Neural crest cell (in vitro differentiated cells): ENCODE measurements at regions not wholly inside any gene's neighbourhood (a gene's known extent, or its start where the extent isn't known, plus 50 kb on each side); places are given as distances from the start of the nearest gene placed in this dataset.

Source experiments
- DNase-seq: peaks from one replicate; pipeline ENCODE4 v3.0.0; 2021; ENCODE audit warnings: low read depth, mixed read lengths, low spot score
- H3K27ac Mint-ChIP-seq: one replicate; pipeline ENCODE4 v1.8.0; 2021; ENCODE audit warnings: mild to moderate bottlenecking, mixed read lengths; ENCODE audit not compliant: unreplicated experiment
- H3K27me3 Mint-ChIP-seq: 2 replicates; pipeline ENCODE4 v1.8.0; 2021; ENCODE audit warnings: low read depth, mild to moderate bottlenecking, mixed read lengths
- H3K36me3 Mint-ChIP-seq: 2 replicates; pipeline ENCODE4 v1.8.0; 2021; ENCODE audit warnings: low read depth, mild to moderate bottlenecking, mixed read lengths
- H3K4me1 Mint-ChIP-seq: 2 replicates; pipeline ENCODE4 v1.8.0; 2021; ENCODE audit warnings: mixed read lengths
- H3K4me3 Mint-ChIP-seq: one replicate; pipeline ENCODE4 v1.8.0; 2021; ENCODE audit warnings: mild to moderate bottlenecking, mixed read lengths
- H3K9me3 Mint-ChIP-seq: 2 replicates; pipeline ENCODE4 v1.8.0; 2021; ENCODE audit warnings: mixed read lengths
- TF ChIP-seq, protein P1 (sequence below): fragments of 200-600 bp; sonication (generic); conservative IDR thresholded peaks from 2 replicates; pipeline ENCODE4 v1.5.0; 2021; ENCODE audit warnings: antibody characterized with exemption, mild to moderate bottlenecking

DNA sequence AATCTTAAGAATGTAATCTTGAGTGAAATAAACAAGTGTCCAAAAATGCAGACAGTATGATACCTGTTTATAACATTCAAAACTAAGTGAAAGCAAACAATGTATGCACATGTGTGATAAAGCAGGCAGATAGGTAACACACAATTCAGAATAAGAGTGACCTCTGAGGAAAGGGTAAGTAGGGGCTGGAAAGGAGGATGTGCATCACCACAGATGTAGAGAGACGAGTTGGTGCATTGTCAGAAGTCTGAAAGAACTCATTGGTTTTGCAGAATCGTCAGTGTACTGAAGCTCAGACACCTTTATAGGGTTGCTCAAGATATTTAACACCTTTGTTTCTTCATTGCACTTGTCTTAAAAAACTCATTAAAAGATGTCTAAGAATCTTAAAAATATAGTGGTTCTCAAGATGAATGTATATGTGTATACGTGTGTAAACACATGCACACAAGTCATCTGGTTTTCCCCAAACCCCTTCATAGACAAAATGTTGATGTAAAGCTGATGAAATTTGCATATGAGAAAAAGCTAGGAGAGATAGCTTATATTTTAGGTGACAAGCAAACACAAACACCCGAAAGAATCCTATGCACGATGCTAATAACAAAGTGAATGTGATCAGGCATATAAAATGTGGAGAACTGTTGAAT, 197.6 kb upstream of the MEF2C start:
- peaks cover 7% of the 10 kb centered on the region for H3K4me1 Mint-ChIP-seq
- no peaks in the 10 kb centered on the region for H3K36me3 Mint-ChIP-seq
- no peak overlapping the region for H3K4me3 Mint-ChIP-seq
- DNase-seq: no peak
- no peaks in the 10 kb centered on the region for H3K27me3 Mint-ChIP-seq
- H3K9me3 Mint-ChIP-seq: no peaks in the 10 kb centered on the region
- TF ChIP-seq, protein P1, sequence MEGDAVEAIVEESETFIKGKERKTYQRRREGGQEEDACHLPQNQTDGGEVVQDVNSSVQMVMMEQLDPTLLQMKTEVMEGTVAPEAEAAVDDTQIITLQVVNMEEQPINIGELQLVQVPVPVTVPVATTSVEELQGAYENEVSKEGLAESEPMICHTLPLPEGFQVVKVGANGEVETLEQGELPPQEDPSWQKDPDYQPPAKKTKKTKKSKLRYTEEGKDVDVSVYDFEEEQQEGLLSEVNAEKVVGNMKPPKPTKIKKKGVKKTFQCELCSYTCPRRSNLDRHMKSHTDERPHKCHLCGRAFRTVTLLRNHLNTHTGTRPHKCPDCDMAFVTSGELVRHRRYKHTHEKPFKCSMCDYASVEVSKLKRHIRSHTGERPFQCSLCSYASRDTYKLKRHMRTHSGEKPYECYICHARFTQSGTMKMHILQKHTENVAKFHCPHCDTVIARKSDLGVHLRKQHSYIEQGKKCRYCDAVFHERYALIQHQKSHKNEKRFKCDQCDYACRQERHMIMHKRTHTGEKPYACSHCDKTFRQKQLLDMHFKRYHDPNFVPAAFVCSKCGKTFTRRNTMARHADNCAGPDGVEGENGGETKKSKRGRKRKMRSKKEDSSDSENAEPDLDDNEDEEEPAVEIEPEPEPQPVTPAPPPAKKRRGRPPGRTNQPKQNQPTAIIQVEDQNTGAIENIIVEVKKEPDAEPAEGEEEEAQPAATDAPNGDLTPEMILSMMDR: no peak
- no peak overlapping the region for H3K27ac Mint-ChIP-seq

DNA sequence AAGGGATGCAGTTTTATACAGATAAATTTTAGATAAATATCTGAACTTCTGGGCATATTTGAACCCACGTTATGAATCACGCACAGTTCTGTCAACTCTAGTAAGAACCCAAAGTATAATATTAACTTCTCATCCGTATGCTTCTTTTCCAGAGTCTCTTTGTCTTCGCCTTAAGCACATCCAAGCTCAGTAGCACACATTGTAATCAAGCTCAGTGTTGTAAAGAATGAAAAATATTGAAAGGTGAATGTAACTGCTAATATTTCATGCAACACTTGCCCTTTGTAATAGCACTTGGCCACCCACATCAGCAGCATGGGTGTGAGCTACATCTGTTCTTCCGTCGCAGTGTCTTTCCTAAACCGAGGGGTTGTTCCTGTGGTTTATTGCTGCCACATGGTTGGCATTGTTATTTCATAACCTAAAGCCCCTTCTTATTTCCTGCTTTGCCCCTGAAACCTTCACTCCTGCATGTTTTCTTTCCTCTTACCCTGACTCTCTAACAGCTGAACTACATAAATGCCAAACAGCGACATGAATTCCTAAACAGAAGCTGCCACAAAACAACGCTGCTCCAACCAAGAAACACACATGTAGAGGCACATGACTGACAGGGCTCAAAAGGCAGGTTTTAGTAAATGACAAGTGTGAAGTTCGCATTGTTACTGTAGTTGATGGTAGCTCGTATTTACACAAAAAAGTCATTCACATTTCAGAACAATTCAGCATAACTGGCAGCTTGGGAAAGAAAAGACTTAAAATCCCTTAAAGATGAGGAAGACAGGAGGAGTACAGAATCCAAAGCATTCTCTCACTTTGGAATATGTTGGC, 190.1 kb upstream of the MEF2C start:
- DNase-seq: no peak
- Mint-ChIP-seq H3K27me3 (no peaks in the 10 kb centered on the region), H3K4me3 (no peak overlapping the region), H3K4me1 (peaks cover 6% of the 10 kb centered on the region), H3K36me3 (no peaks in the 10 kb centered on the region), H3K9me3 (no peaks in the 10 kb centered on the region), H3K27ac (no peak overlapping the region)
- TF ChIP-seq, protein P1: no peak

DNA sequence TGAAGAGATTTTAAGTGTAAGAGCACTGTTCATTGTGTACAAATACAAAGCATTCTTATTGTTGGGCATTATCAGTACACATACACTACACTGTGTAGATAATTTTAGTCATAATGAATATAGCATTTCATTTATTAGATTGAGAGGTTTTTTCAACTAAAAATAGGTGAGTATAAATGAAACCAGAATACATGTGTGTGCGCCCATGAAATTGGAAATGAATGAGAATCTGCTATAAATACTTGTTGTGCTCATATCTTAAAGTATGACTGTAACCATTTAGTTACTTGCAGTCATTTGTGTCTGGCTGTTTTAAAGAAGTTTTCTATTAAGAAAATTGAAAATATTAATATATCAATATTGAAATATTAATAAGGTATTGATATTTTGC, 189.0 kb upstream of the MEF2C start:
- H3K9me3 Mint-ChIP-seq: no peaks in the 10 kb centered on the region
- DNase-seq: no peak
- no peak overlapping the region for H3K4me3 Mint-ChIP-seq
- no peaks in the 10 kb centered on the region for H3K27me3 Mint-ChIP-seq
- no peaks in the 10 kb centered on the region for H3K36me3 Mint-ChIP-seq
- peaks cover 6% of the 10 kb centered on the region for H3K4me1 Mint-ChIP-seq
- no peak overlapping the region for H3K27ac Mint-ChIP-seq
- TF ChIP-seq, protein P1: no peak

DNA sequence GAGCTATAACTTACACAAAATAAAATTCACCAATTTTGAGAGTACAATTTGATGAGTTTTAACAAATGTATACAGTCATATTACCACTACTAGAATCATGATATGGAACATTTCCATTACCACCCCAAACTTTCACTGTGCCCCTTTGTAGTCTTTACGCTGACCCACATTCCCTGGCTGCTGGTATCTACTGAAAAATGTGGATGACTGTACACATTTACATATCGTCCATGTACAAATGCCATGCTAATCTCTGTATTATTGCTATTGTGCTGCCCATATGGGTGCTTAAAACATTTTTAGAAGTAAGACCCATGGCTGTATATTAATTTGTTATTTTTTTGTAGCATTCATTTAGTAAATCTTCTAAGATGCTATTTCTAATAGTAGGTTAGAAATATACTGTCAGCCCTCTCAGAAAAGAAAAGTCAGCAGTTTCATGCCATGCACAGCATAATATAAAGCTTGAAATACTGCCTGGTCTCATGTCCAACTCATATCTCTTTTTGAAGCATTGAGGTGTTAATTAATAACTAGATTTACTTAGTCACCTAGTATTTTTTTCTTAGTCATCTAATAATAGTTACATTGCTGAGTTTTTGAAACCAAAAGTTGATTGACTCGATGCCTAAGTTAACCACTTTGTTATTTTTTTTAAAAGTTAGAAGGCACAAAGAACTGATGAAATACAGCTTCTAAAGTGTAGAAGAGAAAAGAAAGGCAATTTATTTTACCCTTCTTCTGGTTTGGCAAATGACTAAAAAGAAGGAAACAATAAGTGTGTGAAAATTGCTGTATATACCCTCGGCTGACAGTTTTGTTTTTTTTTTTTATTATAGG, 188.3 kb upstream of the MEF2C start:
- Mint-ChIP-seq H3K9me3 (no peaks in the 10 kb centered on the region), H3K27me3 (no peaks in the 10 kb centered on the region), H3K36me3 (no peaks in the 10 kb centered on the region), H3K4me3 (no peak overlapping the region), H3K27ac (no peak overlapping the region), H3K4me1 (peaks cover 6% of the 10 kb centered on the region)
- DNase-seq: no peak
- TF ChIP-seq, protein P1: no peak

DNA sequence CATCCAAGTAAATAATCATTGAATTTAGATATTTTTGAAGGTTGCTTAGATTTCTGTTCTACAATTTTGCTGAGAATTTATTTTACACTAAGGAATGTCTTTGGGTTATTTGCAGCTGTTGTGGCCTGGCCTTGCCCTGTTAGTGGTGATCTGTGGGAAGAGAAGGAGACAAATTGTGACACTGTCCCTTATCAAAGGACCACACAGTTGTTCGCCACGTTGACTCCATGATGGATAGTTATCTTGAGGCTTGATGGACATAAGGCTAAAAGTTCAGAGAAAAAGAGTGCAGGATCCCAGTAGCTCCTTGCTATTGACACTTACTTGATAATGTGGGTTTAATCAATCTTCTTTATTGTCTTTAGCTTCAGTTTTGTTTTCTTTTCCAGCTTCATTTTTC, 186.6 kb upstream of the MEF2C start:
- H3K4me1 Mint-ChIP-seq: peaks cover 18% of the 10 kb centered on the region

More for the DNA sequence above, 186.6 kb upstream of the MEF2C start:
- H3K27me3 Mint-ChIP-seq: no peaks in the 10 kb centered on the region
- no peaks in the 10 kb centered on the region for H3K9me3 Mint-ChIP-seq
- DNase-seq: no peak
- no peak overlapping the region for H3K27ac Mint-ChIP-seq
- TF ChIP-seq, protein P1: no peak
- no peaks in the 10 kb centered on the region for H3K36me3 Mint-ChIP-seq
- H3K4me3 Mint-ChIP-seq: no peak overlapping the region
